Testis (tissue), 2 donors: ENCODE measurements at regions not wholly inside any gene's neighbourhood (a gene's known extent, or its start where the extent isn't known, plus 50 kb on each side); places are given as distances from the start of the nearest gene placed in this dataset.

ENCODE experiments used
- POLR2A ChIP-seq: fragments of 450-650 bp; IDR thresholded peaks from one replicate; pipeline ENCODE4 v1.6.1; 2017; ENCODE audit warnings: antibody characterized with exemption, mild to moderate bottlenecking, moderate library complexity
- TF ChIP-seq, protein P1 (sequence below), 3 experiments: fragments of 450-650 bp in 2 of 3; fragments of 200-600 bp in 1 of 3; sonication (generic) in 1 of 3; IDR thresholded peaks; one replicate each; pipeline ENCODE4 v1.5.1; 2016 to 2019; ENCODE audit warnings: antibody characterized with exemption in 3 of 3, mild to moderate bottlenecking in 2 of 3, moderate library complexity in 1 of 3

GRCh38 chr22:47397673-47398072 is 635.2 kb downstream of the TBC1D22A start:
- TF ChIP-seq, protein P1, sequence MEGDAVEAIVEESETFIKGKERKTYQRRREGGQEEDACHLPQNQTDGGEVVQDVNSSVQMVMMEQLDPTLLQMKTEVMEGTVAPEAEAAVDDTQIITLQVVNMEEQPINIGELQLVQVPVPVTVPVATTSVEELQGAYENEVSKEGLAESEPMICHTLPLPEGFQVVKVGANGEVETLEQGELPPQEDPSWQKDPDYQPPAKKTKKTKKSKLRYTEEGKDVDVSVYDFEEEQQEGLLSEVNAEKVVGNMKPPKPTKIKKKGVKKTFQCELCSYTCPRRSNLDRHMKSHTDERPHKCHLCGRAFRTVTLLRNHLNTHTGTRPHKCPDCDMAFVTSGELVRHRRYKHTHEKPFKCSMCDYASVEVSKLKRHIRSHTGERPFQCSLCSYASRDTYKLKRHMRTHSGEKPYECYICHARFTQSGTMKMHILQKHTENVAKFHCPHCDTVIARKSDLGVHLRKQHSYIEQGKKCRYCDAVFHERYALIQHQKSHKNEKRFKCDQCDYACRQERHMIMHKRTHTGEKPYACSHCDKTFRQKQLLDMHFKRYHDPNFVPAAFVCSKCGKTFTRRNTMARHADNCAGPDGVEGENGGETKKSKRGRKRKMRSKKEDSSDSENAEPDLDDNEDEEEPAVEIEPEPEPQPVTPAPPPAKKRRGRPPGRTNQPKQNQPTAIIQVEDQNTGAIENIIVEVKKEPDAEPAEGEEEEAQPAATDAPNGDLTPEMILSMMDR (IDR thresholded peaks at IDR 0.05): no peak
- TF ChIP-seq POLR2A: no peak
